Ureter (tissue), 1 donor: ENCODE measurements at regions not wholly inside any gene's neighbourhood (a gene's known extent, or its start where the extent isn't known, plus 50 kb on each side); places are given as distances from the start of the nearest gene placed in this dataset.

Experiments
- DNase-seq: peaks from one replicate; pipeline ENCODE4 v3.0.0-alpha.2; 2020; ENCODE audit warnings: low spot score
- donor health status: DM: yes; HTN: yes; CAD: no.

GRCh38 chr7:26487780-26488515 lies 196.3 kb downstream of the SNX10 start:
- DNase-seq = no peak

- no peak for DNase-seq
These were observed 197.7 kb downstream of the SNX10 start for GRCh38 chr7:26489391-26489790.

- no peak for DNase-seq
These were observed 198.4 kb downstream of the SNX10 start for GRCh38 chr7:26489906-26490639.

GRCh38 chr7:26490640-26491624 lies 199.3 kb downstream of the SNX10 start:
- peak; percentile 48 for DNase-seq

- no peak for DNase-seq
These were observed 201.2 kb downstream of the SNX10 start for GRCh38 chr7:26492816-26493215.

- DNase-seq = no peak
These were observed 202.2 kb downstream of the SNX10 start for GRCh38 chr7:26493737-26494428.

- no peak for DNase-seq
These were observed 203.9 kb downstream of the SNX10 start for GRCh38 chr7:26495569-26495968.

GRCh38 chr7:26497801-26498596 lies 206.3 kb downstream of the SNX10 start:
- DNase-seq = no peak

GRCh38 chr7:26499315-26499897 lies 207.7 kb downstream of the SNX10 start:
- no peak for DNase-seq

- DNase-seq = no peak
These were observed 209.2 kb downstream of the SNX10 start for GRCh38 chr7:26500749-26501352.

GRCh38 chr7:26504411-26505120 lies 212.9 kb downstream of the SNX10 start:
- DNase-seq = no peak

- DNase-seq = no peak
These were observed 214.5 kb downstream of the SNX10 start for GRCh38 chr7:26506196-26506595.

- DNase-seq = no peak
These were observed 215.7 kb downstream of the SNX10 start for GRCh38 chr7:26507108-26507987.

- no peak for DNase-seq
These were observed 216.8 kb downstream of the SNX10 start for GRCh38 chr7:26508481-26508880.

- DNase-seq = no peak
These were observed 217.3 kb downstream of the SNX10 start for GRCh38 chr7:26508917-26509316.

- no peak for DNase-seq
These were observed 218.7 kb downstream of the SNX10 start for GRCh38 chr7:26510231-26510957.

- no peak for DNase-seq
These were observed 220.2 kb downstream of the SNX10 start for GRCh38 chr7:26511866-26512265.
